HG03108 (cell line): ENCODE measurements at regions not wholly inside any gene's neighbourhood (a gene's known extent, or its start where the extent isn't known, plus 50 kb on each side); places are given as distances from the start of the nearest gene placed in this dataset.
"Not testable (repeated sequence)": the region's sequence is repeated elsewhere in the genome, so short reads cannot be mapped to it uniquely, and the experiment has no call there.

Source experiments
- ATAC-seq: cut with Tn5 transposase; IDR thresholded peaks from one replicate; pipeline ENCODE4 v1.9.1; 2021; ENCODE audit warnings: moderate library complexity; ENCODE audit not compliant: unreplicated experiment

DNA sequence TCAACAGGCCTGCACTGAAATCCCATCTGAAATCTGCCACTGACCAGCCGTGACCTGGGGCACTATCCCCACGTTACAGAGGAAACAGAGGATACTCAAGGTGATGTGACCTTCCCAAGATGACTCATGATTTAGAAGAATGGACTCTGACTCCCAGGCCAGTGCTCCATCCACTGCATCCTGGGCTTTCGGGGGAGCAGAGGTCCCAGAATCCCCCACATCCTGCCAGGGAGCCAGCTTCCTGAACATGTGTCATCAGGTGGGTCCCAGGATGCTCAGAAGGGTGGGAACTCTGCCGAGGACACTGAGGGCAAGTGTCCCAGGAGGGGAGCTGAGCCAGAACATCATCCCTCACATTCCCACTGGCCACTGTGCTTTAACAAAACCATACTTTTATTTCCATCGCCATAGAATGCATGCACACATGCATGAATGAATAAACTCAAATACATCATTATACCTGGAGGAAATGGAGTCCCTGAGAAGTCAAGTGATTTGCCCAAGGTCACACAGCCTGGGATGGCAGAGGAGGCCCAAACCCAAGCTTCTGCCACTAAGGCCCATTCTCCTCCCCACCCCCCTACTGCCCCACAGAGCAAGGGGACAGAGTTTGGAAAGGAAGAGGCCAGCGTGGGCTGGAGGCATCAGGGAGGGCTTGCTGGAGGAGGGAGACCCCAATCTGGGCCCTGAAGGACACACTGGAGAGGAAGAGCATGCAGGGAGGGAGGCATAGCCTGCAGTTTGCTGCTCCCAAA, 189.4 kb downstream of the MATN1 start:
- ATAC-seq, result no peak

DNA sequence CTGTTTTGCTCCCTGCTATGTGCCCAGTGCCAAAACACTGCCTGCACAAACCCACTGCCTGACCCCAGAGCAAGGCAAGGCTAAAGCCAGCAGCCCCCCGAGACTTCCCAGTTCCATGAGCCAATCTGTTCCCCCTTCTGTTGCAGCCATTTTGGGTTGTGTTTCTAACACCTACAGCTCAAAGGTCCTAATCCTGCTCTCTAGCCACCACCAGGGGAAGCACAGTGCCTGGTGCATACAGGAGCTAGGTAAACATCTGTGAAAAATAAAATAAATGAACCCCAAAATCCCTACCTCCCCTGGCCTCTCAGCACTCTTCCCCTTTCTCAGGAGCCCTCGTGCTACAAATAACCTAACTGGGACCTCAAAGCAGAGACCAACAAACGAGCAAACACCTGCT, 190.2 kb downstream of the MATN1 start:
- ATAC-seq, result no peak

DNA sequence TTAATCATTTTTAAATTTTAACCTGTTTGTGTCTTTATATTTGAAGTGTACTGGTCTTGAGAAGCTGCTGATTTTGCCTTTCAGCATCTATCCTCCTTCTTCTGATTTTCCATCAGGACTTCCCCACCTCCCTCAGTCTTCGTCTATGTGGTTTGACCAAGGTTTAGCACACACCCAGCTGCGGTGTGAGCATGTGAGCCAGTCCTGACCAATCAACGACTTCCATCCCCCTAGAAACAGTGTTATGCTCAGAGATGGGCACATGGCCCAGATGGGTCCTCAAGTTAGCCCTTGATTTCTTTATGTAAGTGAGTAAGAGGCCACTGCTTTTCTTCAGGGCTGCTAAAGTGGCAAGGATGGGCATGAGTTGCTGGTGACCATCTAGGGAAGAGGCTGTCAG, 190.8 kb downstream of the MATN1 start:
- ATAC-seq, result no peak

DNA sequence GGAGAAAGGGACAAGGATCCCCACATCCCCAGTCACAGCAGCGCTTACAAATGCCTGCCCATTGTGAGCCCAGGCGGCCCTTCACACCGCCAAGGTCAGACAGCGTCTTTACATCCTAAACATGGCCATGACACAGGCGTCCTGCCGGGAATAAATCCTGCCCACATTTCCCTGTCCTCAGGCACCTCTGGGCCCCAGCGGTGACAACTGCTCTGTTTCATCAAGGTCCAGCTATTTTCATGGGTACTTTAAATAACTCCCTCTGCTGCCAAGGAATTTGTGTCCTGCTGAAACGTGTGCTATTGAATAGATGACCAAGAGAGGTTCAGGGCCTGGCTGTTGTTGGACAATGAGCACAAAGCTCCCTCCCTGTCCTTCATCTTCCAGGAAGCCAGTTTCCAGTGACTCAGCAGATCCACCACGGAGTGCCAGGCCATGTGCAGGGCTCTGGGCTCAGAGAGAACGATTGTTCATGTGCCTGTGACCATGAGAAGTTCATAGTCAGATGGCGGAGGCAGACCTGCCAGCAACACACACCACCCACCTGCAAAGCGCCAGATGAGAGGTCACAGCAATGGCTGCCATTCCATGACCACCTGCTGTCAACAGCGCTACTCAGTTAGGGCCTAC, 195.8 kb downstream of the MATN1 start:
- ATAC-seq, result no peak

DNA sequence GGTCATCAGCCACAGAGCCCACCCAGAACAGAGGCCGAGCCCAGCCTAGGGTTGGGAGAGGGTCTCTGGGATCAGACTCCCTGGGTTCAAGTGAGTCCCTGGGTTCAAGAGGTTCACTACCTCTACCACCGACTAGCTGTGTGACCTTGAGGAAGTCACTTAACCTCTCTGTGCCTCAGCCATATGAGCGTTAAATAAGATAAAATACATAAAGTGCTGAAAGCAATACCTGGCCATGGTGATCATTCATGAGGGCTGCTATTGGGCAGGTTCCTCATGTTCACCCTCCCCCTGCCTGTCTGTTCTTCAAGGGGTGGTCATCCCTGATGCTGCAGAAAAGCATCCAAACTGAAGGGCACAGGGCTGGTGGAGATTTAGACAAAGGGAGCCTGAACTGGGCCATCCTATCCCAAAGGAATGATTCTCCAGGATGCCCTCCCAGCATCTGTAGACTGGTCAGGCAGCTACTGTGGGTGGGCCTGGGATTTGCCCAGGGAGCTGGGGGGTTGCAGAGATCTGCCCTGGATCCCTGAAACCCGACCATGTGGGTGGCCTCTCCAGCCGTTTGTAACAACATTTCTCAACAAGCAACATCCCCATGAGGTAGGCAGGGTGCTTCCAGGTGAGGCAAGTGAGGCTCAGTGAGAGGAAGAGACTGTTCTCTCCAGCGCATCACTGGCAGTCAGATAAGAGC, 196.6 kb downstream of the MATN1 start:
- no peak for ATAC-seq

DNA sequence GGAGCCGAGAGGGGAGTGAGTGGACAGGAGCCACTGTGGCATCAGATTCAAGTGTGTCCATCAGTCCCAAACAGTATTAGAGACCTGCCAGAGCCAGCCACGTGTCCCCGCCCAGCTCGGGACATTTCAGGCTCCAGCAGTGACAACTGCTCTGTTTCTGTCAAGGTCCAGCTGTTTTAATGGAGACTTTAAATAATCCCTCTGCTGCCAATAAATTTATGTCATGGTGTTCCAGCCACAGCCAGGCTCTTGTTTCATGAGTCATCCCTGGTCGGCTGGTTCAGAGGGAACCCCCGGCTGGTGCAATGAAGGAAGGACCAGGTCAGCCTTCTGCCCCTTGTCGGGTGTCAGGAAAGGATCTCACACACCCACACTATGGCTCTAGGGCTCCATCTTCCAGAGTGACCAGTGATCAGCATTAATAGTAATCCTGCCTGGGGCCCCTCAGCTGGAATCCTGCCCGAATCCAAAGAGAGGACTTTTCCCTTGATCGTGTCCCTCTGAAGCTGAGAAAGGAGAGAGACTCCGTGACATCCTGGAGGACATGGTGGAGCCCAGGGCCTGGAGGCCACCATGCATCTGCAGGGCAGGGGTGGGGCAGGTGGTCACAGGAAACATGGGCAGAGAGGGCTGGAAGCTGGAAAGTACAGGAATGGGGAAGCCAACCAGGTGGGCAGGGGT, 197.3 kb downstream of the MATN1 start:
- no peak for ATAC-seq

DNA sequence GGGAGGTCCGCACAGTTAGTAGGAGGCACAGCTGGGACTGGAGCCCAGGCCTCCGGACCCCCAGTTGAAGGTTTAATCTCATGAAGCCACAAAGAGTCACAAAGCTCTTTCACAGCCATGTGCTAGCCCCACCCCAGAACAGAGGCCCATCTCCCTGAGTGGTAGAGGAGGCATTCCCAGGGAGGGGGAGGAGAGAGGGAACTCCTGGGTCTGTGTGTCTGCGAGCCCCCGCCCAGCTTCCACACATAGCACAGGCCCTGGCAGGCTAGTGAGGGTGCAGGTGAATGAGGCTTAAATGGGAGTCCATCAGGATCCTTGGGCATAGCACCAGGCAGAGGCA, 197.8 kb downstream of the MATN1 start:
- no peak for ATAC-seq

DNA sequence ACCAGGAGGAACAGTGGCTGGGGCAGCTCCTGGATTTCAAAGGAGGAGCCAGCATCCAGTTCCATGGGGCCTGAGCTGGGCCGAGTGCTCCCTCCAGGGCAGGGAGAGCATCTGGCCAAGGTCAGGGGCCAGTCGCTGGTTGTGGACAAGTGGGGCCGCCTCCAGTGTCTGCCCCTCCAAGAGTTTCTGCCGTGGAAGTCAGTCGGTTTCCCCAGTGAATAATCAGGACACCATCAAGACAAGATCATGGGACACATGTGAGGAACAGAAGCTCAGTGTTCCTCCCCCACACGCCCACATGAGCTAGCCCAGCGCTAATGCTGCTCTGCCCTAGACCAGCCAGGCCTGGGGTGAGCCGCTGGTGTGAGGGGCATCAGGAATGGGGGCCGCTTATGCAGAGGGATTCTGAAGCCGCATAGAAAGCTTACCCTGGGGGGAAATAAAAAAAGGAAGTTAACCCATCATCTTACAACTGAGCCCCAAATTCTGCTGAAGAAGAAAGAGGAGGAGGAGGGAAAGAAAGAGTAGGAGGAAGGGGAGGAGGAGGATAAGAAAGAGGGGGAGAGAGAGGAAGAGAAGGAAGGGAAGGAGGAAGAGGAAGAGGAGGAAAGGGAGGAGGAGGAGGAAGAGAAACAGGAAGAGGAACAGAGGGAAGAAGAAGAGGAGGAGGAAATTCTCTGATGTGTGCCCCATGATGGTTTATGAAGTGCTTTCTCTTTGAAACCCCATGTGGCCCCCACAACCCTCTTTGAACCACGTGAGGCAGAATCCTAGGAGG, 198.4 kb downstream of the MATN1 start:
- no peak for ATAC-seq

DNA sequence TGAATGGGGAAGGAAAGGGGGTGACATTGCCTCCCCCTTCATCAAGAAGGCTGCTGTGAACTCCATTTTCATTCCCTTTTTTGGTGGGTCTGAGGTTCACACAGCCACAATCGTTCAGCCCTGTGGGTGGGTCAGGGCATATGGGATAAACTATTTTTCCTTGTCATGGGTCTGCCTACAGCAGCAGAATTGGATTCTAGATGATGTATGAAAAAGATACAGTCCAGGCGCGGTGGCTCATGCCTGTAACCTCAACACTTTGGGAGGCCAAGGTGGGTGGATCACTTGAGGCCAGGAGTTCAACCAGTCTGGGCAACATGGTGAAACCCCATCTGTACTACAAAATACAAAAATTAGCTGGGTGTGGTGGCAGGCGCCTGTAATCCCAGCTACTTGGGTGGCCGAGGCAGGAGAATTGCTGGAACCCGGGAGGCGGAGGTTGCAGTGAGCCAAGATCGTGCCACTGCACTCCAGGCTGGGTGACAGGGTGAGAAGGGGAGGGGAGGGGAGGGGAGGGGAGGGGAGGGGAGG, 199.3 kb downstream of the MATN1 start:
- ATAC-seq, result not testable (repeated sequence)

DNA sequence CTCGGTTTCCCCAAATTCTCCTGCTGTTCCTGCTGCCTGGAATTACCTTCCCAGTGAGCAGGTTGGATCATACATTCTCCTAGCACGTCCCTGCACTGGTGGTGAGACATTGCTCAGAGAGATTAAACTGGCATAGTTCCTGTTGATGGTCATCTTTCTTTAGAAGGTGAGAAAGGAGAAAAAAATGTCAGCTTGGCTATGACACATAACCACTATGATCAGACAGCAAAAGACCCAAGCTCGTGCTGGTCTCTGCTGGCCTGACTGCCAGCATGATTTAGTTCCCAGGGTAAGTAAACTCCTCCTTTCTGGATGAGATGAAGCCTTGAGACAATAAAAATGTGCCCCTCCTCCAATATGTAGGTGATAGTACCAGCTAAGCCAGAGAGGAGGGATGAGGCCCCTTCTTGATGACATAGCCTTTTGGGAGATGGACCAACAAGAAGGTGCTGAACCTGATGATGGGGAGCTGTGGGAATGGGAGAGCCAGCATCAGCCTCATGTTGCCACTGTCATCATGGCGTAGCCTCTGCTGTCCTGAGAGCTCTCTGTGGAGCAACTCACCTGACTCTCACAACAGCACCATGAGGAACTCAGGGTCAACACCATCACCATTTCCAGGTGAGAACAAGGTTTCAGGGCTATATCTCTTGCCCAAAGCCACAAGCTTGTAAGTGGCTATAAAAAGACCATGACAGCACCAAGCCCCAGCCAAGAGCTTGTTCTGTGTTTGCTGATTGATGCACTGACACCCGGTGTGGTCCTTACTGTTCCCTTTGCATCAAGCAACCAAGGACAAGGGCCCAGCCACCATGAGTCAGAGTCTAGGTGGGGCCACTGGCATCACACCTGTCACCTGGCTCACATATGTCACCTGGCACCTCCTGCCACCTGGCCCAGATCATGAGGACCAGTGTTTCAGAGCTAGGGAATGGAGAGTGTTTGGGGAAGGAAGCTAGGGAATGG, 200.0 kb downstream of the MATN1 start:
- ATAC-seq, result no peak

DNA sequence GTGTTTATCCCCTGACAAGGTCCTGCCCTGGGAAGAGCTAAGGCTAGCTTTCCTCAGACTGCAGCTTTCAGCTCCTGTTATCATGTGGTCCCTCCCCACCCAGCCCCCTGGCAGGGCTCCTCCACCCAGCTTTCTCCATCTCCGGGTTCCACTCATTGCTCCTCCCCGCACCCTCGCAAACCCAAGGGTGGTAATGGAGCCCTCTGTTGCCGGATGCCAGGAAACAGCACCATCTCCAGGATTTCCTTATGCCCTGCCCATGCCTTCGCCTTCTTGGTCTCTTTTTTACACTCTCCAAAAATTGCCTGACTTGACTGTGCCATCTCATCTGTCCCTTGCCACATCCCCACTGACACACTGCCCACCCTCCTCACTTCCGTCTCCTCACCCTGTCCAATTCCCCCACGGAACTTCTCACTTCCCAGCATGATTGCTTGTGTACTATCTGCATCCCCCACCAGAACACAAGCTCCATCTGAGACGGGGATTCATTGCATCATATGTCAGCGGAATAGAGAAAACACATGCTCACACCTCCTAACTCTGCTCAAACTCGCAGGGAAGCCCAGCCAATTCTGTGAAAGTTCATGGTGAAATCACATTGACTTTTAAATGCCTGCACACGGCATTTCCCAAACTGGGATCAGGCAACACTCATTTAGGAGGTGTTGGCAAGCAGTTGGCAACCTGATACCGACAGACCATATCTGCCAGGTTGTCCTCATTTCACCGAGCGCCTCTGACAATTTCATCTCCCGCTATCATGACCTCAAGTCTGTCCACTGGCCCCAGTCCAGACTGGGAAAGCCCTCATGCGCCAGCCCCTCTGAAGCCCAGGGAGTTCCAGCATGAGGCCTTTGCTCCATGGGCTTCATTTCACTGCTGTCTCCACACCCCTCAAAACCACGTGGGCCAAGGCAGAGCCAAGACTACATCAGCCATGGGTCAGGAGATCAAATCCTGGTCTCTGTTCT, 201.1 kb downstream of the MATN1 start:
- no peak for ATAC-seq

DNA sequence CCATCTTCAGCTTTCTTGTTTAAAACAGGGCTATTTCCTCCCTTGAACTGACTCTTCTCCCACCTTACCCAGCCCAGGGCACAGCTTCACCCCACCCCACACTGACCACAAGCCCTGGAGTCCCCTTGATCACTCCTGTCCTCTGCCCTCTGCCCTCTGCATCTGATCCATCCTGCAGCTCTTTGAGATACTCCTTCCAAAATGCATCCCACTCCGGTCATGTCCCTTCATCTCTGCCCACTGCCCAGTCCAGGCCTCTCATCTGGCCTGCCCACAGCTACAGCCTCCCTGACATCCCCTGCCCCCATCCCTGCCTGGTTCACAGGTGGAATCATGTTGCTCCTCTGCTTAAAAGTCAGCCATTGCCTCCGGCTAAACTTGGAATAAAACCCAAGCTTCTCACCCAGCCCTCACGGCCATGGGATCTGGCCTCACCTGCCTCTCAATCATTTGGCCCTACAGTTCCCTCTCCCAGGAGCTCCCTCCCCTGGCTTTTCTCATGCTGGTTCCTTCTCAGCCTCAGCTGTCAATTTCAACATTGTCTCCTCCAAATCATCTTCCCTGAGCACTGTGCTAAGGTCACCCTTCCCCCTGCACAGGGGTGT, 202.0 kb downstream of the MATN1 start:
- ATAC-seq, result no peak

DNA sequence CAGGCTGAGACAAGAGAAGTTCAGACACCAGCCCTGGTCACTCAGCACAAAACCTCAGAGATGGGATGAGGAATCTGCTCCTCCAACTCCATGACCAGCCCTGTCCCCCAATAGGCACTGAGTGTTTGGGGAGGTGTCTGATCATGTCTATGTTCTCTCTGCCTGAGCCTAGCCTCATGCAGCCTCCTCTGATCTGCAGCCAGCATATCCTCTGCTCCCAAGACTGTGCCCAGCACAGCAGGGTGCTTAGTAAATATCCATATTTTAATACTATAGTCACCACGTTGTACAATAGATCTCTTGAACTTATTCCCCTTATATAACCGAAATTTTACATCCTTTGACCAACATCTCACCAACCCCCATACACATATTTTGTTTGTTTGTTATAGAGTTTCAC, 202.9 kb downstream of the MATN1 start:
- no peak for ATAC-seq

DNA sequence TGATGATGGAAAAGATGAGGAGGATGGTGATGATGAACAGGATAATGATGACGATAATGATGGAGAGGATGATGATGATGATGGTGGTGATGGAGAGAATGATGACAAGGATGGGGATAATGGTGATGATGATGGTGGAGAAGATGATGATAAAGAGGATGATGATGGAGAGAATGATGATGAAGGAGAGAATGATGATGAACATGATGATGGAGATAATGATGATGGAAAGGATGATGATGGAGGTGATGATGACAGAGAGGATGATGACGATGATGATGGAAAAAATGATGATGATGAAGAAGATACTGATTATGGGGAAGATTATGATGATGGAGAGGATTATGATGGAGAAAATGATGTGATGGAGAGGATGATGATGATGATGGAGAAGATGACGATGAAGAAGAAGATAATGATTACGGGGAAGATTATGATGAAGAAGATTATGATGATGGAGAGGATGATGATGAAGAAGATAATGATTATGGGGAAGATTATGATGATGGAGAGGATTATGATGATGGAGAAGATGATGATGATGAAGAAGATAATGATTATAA, 204.1 kb downstream of the MATN1 start:
- ATAC-seq, result no peak

DNA sequence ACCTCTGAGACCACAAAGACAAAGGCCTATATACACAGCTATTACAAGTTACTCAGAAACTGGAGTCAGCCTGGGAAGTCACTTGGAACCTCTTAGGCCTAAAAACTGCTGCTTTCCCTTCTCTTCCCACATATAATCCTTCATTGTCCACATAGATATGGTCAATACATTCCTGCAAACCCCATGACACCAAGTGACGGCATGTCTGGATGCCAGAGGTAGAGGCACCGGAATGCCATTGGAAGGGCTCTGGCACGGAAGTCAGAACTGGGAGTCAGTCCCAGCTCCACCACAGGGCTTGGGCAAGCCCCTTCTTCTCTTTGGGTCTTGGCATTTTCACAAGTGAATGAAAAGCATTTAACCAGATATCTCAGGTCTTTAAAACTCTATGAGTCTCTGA, 204.7 kb downstream of the MATN1 start:
- no peak for ATAC-seq

DNA sequence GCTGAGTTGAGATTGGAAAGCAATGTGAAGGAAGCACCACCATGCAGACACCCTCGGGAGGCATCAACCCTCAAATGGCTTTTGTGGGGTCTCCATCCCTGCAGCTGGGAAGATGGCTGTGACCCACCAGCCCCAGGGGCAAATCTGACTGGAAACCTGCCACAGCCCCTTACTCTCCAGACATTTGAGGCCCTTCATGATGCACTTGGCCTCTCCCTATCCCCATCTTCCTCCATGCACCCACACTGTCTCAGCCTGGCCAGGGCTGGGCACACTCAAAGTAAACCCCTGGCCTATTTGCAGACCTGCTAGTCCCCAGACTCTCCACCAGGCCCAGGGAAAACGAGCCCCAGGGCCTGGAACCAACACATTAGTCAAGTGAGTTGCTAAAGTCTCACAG, 205.2 kb downstream of the MATN1 start:
- ATAC-seq, result no peak

DNA sequence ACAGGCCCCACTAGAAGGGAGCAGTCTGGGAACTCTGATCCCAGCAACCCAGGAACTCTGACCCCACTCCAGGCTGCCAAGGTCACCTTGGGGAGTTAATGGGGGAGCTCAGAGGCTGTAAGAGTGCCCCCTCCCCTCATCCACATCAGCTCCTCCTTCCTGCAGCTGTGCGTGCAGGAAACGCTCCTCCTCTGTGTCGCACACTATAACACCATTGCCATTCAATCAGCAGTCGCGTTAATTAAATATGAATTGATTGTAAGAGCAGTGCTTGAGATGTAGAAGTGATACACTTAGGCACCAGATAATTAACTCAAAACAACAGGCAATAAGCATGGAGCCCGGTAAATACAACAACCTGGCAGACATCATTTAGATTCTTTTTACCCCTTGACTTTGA, 205.7 kb downstream of the MATN1 start:
- ATAC-seq, result not testable (repeated sequence)

DNA sequence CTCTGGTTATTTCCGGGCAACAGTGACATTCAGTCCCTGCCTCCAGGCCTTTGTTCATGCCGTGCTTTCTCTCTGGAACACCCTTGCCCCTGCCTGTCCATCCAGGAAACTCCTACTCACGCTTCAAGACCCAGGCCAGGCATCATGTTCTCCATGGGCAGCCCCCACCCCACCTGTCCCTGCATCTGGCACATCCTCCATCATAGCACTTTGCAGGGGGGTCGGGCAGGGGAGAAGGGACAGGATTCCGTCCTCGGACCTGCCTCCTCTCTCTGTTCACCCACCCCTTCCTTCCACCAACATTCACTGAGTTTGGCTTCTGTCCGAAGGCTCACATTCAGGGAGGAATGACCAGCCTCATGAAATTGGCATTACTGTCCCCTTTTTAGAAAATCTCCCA, 206.1 kb downstream of the MATN1 start:
- not testable (repeated sequence) for ATAC-seq
